SK-N-SH (cell line): ENCODE measurements at regions not wholly inside any gene's neighbourhood (a gene's known extent, or its start where the extent isn't known, plus 50 kb on each side); places are given as distances from the start of the nearest gene placed in this dataset.

Experiments used
- CTCF ChIA-PET: fragments of 300-600, 350-600 bp; formaldehyde crosslinking; extraction: SDS; loops from one replicate; lab custom pipeline; 2021; lab: Yijun Ruan, JAX
- POLR2A ChIA-PET: fragments of 350-600 bp; sonication (Branson Sonifier 250); formaldehyde crosslinking; extraction: SDS; loops from one replicate; lab custom pipeline; 2020; ENCODE audit warnings: antibody characterized with exemption, inconsistent platforms; lab: Yijun Ruan, JAX
- DNase-seq: peaks from one replicate; pipeline ENCODE4 v3.0.0; 2012
- H2AFZ ChIP-seq: fragments of 200-600 bp; sonication (generic); 2 replicates; pipeline ENCODE4 v1.8.1; 2016; ENCODE audit warnings: antibody characterized with exemption, mild to moderate bottlenecking, low read depth
- H3F3A ChIP-seq: fragments of 200-600 bp; sonication (generic); replicated peaks from 2 replicates; pipeline ENCODE3; 2016; ENCODE audit warnings: antibody characterized with exemption, mild to moderate bottlenecking; ENCODE audit not compliant: insufficient read depth
- H3K27ac ChIP-seq, 2 experiments: fragments of 200-500 bp in 1 of 2; fragments of 200-600 bp in 1 of 2; sonication (Bioruptor generic) in 1 of 2; sonication (generic), shearing (Covaris generic) in 1 of 2; 2 replicates each; pipeline versions ENCODE4 v1.5.1 to v1.6.1; 2014 to 2016; ENCODE audit warnings: low read depth in 2 of 2, inconsistent platforms in 1 of 2, low read length in 1 of 2, mild to moderate bottlenecking in 1 of 2, mixed read lengths in 1 of 2
- H3K27me3 ChIP-seq: fragments of 200-600 bp; sonication (generic), shearing (Covaris generic); 2 replicates; pipeline ENCODE4 v1.6.1; 2016; ENCODE audit warnings: mixed run types; ENCODE audit not compliant: insufficient read depth
- H3K36me3 ChIP-seq, 2 experiments: fragments of 200-500 bp in 1 of 2; fragments of 200-600 bp in 1 of 2; sonication (Bioruptor generic) in 1 of 2; sonication (generic) in 1 of 2; replicated peaks in 1 of 2; 2 replicates each; pipeline versions ENCODE3 to v1.5.1; 2014 to 2016; ENCODE audit warnings: low read length in 1 of 2, mild to moderate bottlenecking in 1 of 2; ENCODE audit not compliant: insufficient read depth in 2 of 2, control insufficient read depth in 1 of 2
- H3K4me1 ChIP-seq, 2 experiments: fragments of 200-500 bp in 1 of 2; fragments of 200-600 bp in 1 of 2; sonication (Bioruptor generic) in 1 of 2; sonication (generic), shearing (Covaris generic) in 1 of 2; 2 replicates each; pipeline versions ENCODE4 v1.5.1 to v1.6.1; 2014 to 2016; ENCODE audit warnings: low read depth in 1 of 2, low read length in 1 of 2, mixed run types in 1 of 2; ENCODE audit not compliant: insufficient read depth in 2 of 2, control insufficient read depth in 1 of 2
- H3K4me2 ChIP-seq: fragments of 200-600 bp; sonication (generic), shearing (Covaris generic); 2 replicates; pipeline ENCODE4 v1.6.1; 2017; ENCODE audit warnings: mixed run types
- H3K4me3 ChIP-seq, 2 experiments: fragments of 200-500 bp in 1 of 2; fragments of 200-600 bp in 1 of 2; sonication (Bioruptor generic) in 1 of 2; sonication (generic), shearing (Covaris generic) in 1 of 2; 2 replicates each; pipeline versions ENCODE4 v1.5.1 to v1.8.1; 2014 to 2016; ENCODE audit warnings: low read depth in 2 of 2, inconsistent platforms in 1 of 2, low read length in 1 of 2, mild to moderate bottlenecking in 1 of 2, mixed read lengths in 1 of 2, moderate library complexity in 1 of 2
- H3K79me2 ChIP-seq: fragments of 200-600 bp; sonication (generic); 2 replicates; pipeline ENCODE4 v1.8.1; 2017; ENCODE audit warnings: mild to moderate bottlenecking; ENCODE audit not compliant: insufficient read depth
- H3K9ac ChIP-seq: fragments of 200-600 bp; sonication (generic); 2 replicates; pipeline ENCODE4 v1.6.1; 2017; ENCODE audit warnings: mixed run types
- H3K9me2 ChIP-seq: fragments of 200-600 bp; sonication (generic); 2 replicates; pipeline ENCODE4 v1.6.1; 2017; ENCODE audit warnings: mixed run types
- H3K9me3 ChIP-seq: fragments of 200-600 bp; sonication (generic); 2 replicates; pipeline ENCODE4 v1.6.1; 2017; ENCODE audit warnings: mixed run types, mild to moderate bottlenecking, moderate library complexity
- H4K20me1 ChIP-seq: fragments of 200-600 bp; sonication (generic); 2 replicates; pipeline ENCODE4 v1.6.1; 2017; ENCODE audit warnings: mild to moderate bottlenecking, mixed run types; ENCODE audit not compliant: insufficient read depth
- ELF1 ChIP-seq: IDR thresholded peaks from 2 replicates; pipeline ENCODE4 v1.4.0; 2012
- EZH2phosphoT487 ChIP-seq: fragments of 200-600 bp; sonication (generic); IDR thresholded peaks from 2 replicates; pipeline ENCODE4 v1.6.1; 2017; ENCODE audit warnings: low read depth, mixed run types, mild to moderate bottlenecking, antibody characterized with exemption, moderate library complexity, borderline replicate concordance
- FOXJ3 ChIP-seq: sonication (generic); formaldehyde crosslinking; IDR thresholded peaks from 2 replicates; pipeline ENCODE4 v1.5.1; 2020; ENCODE audit warnings: mild to moderate bottlenecking, missing genetic modification reagents
- FOXM1 ChIP-seq: IDR thresholded peaks from 2 replicates; pipeline ENCODE4 v1.4.0; 2012; ENCODE audit warnings: low read depth, mild to moderate bottlenecking
- GABPA ChIP-seq: IDR thresholded peaks from 2 replicates; pipeline ENCODE4 v1.4.0; 2012; ENCODE audit warnings: low read depth, mild to moderate bottlenecking
- GATA2 ChIP-seq: sonication (generic); formaldehyde crosslinking; IDR thresholded peaks from 2 replicates; pipeline ENCODE4 v1.5.0; 2020; ENCODE audit warnings: mild to moderate bottlenecking, missing genetic modification reagents
- IRF3 ChIP-seq: fragments of 150-350 bp; IDR thresholded peaks from 2 replicates; pipeline ENCODE4 v1.6.1; 2016; ENCODE audit warnings: mild to moderate bottlenecking, low read depth, low read length
- JUND ChIP-seq: IDR thresholded peaks from 2 replicates; pipeline ENCODE4 v1.4.0; 2012
- MXI1 ChIP-seq: IDR thresholded peaks from 2 replicates; pipeline ENCODE4 v1.6.1; 2012; ENCODE audit warnings: mild to moderate bottlenecking, low read depth, low read length, improper control_type of control experiment
- NRF1 ChIP-seq: IDR thresholded peaks from 2 replicates; pipeline ENCODE4 v1.6.1; 2012; ENCODE audit warnings: low read depth, mild to moderate bottlenecking, low read length
- SMC3 ChIP-seq: IDR thresholded peaks from 2 replicates; pipeline ENCODE4 v1.6.1; 2012; ENCODE audit warnings: low read depth, low read length, improper control_type of control experiment
- TAF1 ChIP-seq: IDR thresholded peaks from 2 replicates; pipeline ENCODE4 v1.6.1; 2012; ENCODE audit warnings: low read depth, mild to moderate bottlenecking, low read length, moderate library complexity, borderline replicate concordance
- TCF12 ChIP-seq: IDR thresholded peaks from 2 replicates; pipeline ENCODE4 v1.4.0; 2012
- YY1 ChIP-seq: IDR thresholded peaks from 2 replicates; pipeline ENCODE4 v1.4.0; 2012; ENCODE audit warnings: low read depth, mild to moderate bottlenecking
- WGBS: methylation state at CpG from one replicate; pipeline ENCODE4 v1.1.6; 2017; ENCODE audit warnings: low lambda C conversion rate; 5-methylcytosine and 5-hydroxymethylcytosine counted together
- TF ChIP-seq, protein P1 (sequence below): IDR thresholded peaks from 2 replicates; pipeline ENCODE4 v1.4.0; 2012; ENCODE audit warnings: low read depth, borderline replicate concordance
- TF ChIP-seq, protein P2 (sequence below): fragments of 200-600 bp; sonication (generic); IDR thresholded peaks from 2 replicates; pipeline ENCODE4 v1.6.1; 2017; ENCODE audit warnings: antibody characterized with exemption, mild to moderate bottlenecking, moderate library complexity
- TF ChIP-seq, protein P3 (sequence below): IDR thresholded peaks from 2 replicates; pipeline ENCODE4 v1.4.0; 2012; ENCODE audit warnings: low read depth, borderline replicate concordance

GRCh38 chr6:138555421-138555988, 56.2 kb upstream of the NHSL1 start:
- Histone ChIP-seq H3K27ac (no peak overlapping the region), H3K9me3 (no peaks in the 10 kb centered on the region), H3K4me3 (no peak overlapping the region), H3K9ac (no peak overlapping the region), H3K27me3 (no peaks in the 10 kb centered on the region; the same call in 1 of the 2 replicates), H3F3A (no peaks in the 10 kb centered on the region), H3K79me2 (no peaks in the 10 kb centered on the region), H3K36me3 (no peaks in the 10 kb centered on the region), H3K4me1 (no peaks in the 10 kb centered on the region), H3K4me2 (no peak overlapping the region), H2AFZ (no peak overlapping the region), H4K20me1 (no peaks in the 10 kb centered on the region), H3K9me2 (no peaks in the 10 kb centered on the region)
- TF ChIP-seq TAF1 (no peak), GABPA (no peak), MXI1 (no peak), JUND (no peak), FOXJ3 (CRISPR knock-in tag) (no peak), YY1 (no peak), FOXM1 (no peak), ELF1 (no peak), TCF12 (no peak), GATA2 (CRISPR knock-in tag) (no peak), NRF1 (no peak), EZH2phosphoT487 (no peak), SMC3 (no peak), IRF3 (no peak)
- TF ChIP-seq, protein P1, sequence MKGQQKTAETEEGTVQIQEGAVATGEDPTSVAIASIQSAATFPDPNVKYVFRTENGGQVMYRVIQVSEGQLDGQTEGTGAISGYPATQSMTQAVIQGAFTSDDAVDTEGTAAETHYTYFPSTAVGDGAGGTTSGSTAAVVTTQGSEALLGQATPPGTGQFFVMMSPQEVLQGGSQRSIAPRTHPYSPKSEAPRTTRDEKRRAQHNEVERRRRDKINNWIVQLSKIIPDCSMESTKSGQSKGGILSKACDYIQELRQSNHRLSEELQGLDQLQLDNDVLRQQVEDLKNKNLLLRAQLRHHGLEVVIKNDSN: no peak
- TF ChIP-seq, protein P2, sequence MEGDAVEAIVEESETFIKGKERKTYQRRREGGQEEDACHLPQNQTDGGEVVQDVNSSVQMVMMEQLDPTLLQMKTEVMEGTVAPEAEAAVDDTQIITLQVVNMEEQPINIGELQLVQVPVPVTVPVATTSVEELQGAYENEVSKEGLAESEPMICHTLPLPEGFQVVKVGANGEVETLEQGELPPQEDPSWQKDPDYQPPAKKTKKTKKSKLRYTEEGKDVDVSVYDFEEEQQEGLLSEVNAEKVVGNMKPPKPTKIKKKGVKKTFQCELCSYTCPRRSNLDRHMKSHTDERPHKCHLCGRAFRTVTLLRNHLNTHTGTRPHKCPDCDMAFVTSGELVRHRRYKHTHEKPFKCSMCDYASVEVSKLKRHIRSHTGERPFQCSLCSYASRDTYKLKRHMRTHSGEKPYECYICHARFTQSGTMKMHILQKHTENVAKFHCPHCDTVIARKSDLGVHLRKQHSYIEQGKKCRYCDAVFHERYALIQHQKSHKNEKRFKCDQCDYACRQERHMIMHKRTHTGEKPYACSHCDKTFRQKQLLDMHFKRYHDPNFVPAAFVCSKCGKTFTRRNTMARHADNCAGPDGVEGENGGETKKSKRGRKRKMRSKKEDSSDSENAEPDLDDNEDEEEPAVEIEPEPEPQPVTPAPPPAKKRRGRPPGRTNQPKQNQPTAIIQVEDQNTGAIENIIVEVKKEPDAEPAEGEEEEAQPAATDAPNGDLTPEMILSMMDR: no peak
- TF ChIP-seq, protein P3, sequence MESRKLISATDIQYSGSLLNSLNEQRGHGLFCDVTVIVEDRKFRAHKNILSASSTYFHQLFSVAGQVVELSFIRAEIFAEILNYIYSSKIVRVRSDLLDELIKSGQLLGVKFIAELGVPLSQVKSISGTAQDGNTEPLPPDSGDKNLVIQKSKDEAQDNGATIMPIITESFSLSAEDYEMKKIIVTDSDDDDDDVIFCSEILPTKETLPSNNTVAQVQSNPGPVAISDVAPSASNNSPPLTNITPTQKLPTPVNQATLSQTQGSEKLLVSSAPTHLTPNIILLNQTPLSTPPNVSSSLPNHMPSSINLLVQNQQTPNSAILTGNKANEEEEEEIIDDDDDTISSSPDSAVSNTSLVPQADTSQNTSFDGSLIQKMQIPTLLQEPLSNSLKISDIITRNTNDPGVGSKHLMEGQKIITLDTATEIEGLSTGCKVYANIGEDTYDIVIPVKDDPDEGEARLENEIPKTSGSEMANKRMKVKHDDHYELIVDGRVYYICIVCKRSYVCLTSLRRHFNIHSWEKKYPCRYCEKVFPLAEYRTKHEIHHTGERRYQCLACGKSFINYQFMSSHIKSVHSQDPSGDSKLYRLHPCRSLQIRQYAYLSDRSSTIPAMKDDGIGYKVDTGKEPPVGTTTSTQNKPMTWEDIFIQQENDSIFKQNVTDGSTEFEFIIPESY: no peak
- no peak for DNase-seq
- CTCF ChIA-PET: interaction anchor here (0.6 to 0.9 kb wide), 2 partner anchors 33 to 1016 kb away, joined by 3 read pairs; no protein-coding TSS in a partner anchor
- WGBS: 6% methylated on average over 5 of the region's 5 CpGs
- POLR2A ChIA-PET: no interaction called here
